ENCODE measurements at regions not wholly inside any gene's neighbourhood (a gene's known extent, or its start where the extent isn't known, plus 50 kb on each side); places are given as distances from the start of the nearest gene placed in this dataset.

DNA sequence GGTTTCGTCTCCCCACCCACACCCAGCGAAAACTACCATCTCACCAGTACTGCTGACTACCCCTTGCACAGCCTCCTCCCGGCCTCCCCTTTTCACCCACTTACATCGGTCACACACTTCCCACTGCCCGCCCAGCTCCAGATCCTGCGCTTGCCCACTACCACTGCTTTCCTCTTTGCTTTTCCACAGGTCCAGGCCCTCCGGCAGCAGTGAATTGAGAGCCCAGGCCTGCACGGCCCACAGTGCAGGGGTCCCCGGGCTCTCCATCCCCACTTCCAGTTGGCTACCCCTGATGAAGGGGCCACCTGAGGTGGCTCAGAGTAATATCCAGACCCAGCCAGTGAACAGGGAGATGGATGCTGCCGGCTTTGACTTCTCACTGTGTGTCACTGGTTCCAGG, 120.2 kb upstream of the FSTL4 start:
- no peak for DNase-seq

DNA sequence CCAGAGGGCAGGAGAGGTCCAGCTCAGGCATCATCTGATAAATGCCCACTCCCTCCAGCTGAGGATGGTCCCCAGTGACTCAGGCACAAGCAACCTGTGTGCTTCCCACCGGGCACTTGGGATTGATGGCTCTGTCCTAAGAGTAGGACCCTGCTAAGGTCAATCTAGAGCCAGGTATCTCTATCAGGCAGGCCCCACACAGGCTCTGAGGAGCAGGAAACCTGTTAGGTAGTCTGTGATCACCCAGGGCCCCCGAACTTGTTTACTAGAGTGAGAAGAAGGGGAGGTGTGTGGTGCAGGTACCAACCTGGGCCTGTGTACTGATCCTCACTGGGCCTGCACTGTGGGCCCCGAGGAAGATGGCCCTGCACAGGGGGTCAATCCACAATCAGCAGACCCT, 119.6 kb upstream of the FSTL4 start:
- no peak for DNase-seq

DNA sequence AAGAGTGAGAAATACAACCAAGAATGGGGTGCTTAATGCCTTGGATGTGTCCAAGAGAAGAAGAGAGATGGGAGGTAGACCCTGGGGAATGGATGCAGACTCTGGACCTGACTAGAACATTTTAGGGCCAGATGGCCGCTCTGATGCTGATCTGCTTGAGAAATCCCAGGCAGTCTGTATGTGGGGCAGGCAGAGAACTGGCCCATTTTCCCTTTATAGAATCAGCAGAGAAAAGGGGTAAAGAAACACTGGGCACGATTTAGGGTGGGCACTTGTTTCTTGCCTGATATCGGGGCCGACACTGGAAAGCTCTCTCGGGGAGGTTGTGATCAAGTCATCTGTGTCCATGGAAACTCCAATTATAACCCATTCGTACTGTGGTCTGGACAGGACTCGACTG, 118.5 kb upstream of the FSTL4 start:
- DNase-seq = no peak

DNA sequence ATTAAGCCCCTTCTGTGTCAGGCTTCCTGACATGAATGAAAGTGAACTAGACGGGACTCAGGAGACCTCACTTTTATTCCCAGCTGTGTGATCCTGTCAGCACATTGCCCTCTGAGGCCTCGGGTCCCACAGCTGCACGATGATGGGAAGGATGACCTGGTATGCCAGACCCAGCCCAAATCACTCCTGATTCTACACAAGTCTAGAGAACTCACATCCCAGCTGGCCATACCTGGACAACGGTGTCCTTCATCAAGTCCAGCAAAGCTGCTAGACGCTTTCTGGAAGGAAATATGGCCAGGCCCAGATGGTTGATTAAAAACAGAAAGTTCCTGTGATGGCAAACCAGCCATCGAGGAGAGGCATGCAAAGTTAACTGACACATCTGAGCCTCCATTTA, 118.0 kb upstream of the FSTL4 start:
- no peak for DNase-seq

DNA sequence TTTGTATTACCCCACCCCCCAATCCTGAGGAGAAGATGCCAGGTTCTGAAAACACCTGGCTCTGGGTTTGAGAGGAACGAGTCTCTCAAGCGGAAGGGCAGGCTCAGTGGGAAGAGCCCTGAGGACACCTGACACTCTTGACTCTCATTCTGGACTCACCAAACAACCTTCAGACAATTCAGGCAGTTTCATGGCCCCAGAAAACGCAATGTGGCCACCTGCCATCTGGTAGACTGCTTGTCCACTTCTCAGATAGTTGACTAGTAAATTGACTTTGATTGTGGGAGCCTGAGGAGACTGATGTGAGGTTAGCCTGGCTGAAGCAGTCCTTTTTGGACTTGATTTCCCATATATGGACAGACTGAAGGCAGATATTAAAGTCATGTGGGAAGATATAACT, 117.5 kb upstream of the FSTL4 start:
- no peak for DNase-seq

DNA sequence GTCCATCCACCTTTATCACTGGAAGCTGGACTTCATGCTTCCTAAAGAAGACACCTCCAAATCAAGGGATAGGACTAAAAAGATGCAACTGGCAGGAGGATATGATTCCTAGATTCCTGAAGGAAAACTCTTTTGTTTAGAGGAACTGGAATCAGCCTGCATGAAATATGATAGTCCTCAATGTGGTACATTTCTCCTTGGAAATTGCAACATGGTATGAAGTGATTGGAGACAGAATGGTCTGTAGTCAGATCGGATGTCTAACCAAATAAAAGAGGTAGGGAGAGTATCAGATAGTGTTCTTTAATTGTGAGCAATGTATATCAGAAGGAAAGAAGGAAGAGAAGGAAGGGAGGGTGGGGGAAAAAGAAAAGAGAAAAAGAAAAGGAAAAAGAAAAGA, 116.1 kb upstream of the FSTL4 start:
- no peak for DNase-seq

DNA sequence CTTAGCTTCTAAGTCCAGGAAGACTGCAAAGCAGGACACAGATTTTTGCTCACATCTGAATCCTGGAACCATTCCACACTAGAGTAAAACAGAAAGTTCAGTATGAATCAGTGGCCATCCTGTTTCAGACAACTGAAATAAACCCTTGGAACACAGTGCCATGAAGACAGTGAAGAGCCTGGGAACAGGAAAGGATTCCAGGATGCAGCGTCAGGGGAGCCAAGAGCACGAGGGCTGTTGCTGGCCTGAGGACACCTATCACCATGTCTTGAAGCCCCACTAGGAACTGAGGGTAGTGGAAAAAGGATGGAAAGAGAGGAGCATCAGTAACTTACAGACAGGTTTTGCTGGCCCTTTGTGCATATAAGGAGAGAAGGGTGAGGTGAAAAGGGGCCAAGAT, 115.3 kb upstream of the FSTL4 start:
- no peak for DNase-seq

DNA sequence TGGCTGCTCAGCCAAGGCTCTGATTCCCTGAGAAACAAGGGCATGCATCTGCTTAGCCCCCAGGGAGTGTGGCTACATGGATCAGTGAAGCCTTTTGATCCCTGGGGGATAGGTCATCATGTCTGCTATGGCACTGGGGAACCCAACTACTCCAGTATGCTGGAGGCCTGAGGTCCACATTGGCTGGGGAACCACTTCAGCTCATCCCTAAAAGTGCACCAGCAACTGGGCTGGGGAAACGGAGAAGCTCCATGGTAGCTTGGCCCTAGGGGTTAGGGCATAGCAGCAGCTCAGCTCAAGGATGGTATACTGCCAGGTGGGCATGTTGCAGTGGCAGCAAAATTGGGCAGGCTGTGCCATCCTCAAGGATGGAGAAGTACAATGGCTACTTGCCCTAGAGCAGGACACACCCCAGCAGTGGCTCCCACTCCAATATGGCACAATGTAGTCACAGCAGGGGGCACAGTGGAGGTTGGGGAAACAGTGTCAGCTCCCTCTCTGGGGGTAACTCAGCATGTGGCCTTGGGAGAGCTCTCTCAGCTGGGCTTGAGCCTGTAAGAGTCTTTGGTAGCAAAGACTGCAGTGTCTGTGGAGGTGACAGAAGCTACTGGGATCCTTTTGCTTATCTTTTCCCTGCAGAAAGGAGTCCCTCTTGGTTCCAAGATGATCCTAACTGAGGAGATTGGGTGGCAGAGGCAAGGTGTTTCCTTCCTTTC, 111.5 kb upstream of the FSTL4 start:
- no peak for DNase-seq

DNA sequence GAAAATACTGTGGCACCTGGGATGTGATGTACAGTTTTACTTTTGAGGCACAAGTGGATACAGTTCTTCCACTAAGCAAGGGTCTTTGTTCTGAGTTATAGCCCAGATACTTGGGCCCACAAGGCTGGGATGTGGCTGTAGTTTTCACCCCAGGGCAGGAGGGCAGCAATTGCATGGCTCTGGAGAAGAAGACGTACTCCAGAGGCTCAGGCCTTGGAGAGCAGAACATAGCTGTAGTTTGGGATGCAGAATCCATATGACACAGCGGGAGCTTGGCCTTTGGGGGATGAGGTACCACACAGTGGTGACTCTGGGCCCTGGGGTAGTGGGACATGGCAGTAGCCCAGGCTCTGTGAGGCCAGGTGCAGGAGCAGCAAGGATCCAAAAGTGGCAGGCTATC, 110.8 kb upstream of the FSTL4 start:
- no peak for DNase-seq

DNA sequence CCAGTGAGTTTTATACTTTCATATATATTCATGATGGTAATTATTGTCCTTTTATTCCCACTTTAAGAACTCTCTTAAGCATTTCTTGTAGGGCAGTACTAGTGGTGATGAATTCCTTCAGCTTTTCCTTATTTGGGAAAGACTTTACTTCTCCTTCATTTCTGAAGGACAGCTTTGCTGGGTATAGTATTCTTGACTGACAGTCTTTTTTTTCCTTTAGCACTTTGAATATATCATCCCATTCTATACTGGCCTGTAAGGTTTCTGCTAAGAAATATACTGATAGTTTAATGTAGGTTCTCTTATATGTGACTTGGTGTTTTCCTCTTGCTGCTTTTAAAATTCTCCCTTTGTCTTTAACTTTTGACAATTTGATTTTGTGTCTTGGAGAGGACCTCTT, 109.0 kb upstream of the FSTL4 start:
- DNase-seq = no peak

DNA sequence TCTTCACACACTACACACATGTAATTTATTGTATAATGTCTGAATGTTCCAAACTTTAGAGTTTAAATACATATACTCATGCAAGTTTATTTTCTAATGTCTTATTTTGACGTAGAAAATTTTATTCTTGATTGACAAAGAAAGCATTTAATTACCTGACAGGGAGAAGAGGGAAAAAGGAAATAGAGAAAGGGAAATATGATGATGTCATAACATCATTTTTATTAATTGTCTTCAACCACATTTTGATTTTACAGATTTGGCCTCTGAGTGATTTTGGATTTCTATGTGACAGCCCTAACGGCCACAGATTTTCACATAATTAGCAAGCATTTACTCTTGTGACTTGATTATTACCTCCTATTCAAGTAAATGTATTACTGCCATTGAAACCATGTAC, 106.1 kb upstream of the FSTL4 start:
- DNase-seq = no peak

DNA sequence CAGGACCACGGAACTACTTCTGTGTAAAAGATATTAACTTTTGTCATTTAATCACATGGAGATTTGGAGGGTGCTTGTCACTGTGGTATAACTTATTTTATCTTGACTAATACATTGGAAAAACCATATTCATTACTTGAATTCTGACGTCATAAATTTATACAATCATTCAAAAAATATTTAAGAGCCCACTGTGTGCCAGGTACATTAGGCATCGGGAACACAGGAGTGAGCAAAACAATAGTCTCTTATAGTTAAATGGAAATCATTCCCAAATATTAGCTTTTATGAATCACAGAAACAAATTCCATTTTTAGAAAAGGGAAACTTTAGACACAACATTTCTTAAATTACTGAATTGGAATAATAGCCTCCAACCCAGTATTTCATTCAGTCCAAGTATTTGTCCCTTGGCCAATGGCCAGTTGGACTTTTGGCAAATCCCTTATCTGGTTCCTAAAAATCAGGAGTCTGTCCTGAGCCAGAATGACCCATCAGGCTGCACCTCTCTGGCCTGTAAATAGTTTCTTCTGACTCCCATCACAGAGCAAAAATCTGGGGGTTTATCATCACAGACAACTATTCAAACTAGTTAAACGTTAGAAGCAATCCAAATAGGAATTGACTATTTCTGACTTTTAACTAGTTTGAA, 104.3 kb upstream of the FSTL4 start:
- no peak for DNase-seq

DNA sequence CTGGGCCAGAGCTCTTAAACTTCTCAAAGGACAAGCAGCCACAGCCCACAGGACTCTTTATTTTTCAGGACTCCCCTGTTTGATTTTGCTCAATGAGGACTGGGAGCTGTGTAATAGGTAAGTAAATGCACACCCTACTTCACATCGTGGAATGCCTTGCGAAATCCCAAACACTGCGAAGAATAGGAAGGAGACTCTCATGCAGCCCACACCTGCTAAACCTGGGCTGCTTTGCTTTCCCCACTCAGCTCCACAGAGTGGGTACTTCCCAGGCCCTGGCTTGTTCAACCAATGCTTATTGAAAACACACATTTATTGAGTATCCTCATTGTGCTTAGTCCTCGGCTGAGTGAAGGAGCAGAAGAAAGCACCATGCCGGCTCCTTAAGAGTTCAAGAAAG, 103.3 kb upstream of the FSTL4 start:
- DNase-seq = no peak

DNA sequence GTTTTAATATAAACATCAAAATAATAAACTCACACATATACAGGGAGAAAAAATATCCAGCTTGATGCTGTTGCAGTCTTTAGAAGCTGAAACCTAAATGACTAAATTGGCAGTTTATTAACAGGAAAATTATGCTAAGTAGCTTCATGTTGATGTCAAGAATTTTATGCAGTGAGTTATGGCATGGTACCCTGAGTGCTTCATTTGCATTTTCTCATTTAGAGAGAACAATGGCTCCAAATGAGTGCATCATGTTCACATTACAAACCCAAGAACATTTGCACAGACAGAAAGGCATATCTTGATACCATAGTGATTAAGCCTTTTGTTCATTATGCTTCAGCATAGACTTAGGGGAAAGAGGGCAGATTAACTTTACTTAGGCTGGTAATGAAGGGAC, 102.9 kb upstream of the FSTL4 start:
- DNase-seq = no peak

DNA sequence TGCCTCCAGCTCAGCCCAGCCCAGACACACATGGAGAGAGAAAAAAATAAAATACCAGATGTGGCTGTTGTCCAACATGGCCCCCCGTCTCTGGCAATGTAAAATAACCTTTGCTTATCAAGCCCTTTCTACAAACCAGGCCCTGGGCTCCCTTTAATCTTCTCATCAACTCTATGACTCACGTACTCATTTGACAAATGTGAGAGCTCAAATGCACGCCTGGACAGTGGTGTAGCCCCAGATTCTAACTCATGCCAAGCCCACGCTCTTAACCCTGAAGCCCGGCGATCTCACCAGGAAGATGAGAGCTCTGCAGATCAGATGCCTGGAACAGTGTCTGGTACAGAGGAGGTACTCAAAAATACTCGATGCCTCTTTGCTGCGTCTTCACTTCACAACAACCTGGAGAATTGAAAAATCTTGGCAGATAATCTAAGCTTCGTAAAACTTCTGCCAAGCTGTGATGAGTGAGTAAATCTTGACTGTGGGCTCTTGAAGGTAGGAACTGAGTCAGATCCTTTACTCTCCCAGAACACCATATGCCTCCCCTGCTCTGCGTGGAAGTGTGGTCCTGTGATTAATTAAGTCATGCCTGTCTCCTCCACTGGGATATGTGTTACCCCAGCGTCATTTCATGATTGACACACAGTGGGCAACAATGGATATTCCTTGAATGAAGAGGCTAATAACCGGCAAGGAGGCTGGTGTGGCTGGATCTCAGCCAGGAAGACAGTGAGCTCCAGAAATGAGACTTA, 102.0 kb upstream of the FSTL4 start:
- no peak for DNase-seq

DNA sequence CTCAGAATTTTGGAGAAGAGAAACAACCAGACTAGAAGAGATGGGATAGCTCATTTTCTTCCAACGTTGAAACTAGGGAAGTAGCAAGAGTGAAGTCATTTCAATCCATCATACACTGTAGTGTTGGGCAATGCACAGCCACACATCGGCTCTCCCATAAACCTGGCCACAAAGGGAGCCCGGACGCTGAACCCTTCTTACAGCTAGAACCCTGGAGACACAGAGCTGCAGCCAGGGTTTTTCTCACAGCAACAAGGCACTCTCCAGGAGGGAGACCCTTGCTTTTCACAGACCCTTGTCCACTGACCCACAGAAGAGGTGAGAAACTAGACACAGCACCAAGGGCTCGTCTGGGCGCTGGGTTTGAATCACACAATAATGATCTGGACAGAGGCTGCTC, 101.4 kb upstream of the FSTL4 start:
- no peak for DNase-seq

DNA sequence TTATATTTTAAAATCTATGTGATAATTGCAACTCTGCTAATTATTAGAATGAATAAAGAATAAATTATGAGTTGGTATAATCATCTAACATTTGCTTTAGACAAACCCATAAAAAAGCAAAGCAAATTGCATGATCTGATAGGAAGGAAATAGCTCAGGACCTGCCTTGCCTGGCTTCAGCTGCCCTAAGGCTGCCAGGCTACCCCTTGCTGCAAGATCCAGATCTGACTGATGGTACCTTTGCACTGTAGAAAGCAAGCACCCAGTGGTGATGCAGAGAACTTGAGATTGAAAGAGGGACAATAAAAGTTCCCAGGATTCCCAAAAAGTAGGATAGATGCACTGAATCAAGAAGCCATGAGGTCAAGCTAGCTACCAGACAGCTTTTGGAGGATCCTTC, 100.9 kb upstream of the FSTL4 start:
- no peak for DNase-seq

DNA sequence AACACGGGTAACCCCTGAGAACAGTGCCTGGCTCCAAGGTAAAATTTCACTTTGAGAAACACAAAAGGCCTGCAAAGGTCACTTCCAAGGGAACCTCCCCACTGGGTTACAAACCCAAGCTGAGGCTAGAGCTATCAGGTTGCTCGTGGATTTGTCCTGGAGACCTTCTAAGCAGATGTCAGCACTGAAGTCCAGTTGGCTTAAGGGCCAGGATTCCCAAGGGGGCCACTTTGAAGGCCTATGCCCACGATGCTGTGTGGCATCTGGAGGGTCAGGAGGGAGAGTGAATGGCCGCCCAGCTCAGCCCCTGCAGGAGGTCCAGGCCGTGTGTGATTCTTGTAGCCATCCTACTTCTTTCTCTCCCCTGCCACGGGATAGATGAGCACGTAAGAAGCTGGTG, 100.2 kb upstream of the FSTL4 start:
- no peak for DNase-seq

DNA sequence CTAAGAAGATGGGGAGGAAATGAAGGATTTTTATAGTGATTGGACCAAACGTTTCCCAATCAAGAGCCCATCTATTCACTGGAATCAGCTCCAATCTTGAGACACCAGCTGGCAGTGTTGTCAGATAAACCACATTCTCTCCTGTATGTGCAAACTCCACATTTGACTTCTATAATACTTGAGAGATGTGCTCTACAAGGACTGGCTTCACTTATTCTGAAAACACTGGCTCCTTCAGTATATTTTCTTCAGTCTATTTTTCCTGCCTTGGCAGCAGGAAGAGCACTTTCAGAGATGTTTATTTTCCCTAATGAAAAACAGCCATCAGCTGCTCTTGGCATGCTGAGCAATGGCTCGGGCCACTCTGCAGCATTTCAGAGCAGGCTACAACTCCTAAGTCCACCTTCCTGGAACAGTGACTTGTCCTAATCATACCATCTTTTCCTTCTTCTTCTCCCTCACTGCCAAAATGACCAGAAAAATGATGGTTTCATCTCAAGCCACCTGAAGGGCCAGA, 96.9 kb upstream of the FSTL4 start:
- no peak for DNase-seq

DNA sequence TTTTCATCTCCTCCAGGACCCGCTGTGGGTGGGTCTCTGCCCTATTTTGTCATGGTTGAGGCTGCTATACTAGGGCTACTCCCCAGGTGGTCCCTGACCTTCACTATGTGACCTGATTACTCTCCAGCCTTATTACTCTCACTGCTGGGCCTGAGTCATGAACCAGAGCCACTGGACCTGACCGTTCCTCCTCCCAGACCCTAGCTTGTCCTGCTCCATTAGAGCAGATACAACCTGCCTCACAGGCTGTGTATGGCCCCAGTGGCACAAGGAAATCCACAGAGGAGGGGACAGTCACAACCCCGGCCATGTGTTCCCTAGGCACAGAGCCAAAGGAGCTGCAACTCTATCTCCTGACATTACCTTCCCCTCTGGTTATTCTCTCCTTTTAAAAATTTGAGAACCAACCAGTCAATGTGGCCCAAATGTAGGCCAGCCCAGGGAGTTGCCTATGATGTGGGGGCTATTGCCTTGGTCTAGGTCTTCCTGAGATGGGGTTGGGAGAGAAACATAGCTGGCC, 96.0 kb upstream of the FSTL4 start:
- no peak for DNase-seq

DNA sequence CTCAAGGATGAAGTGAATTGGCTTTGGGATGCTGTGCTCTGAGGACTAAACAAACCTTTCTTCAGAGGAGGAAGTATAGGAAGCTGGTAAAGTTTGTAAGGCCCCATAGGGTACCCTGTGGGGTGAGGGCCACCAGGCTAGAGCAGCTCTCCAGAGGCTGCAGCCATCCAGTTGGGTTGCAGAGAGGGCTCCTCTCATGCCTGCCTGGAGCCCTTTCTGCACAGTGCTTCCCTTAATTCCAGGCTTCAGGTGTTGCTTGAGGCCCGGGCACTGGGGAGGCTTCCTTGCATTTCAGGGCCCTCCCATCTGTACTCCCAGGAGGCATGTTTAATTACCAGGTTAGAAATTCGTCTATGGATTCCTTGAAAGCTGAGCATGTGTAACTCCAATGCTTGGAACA, 95.3 kb upstream of the FSTL4 start:
- no peak for DNase-seq

DNA sequence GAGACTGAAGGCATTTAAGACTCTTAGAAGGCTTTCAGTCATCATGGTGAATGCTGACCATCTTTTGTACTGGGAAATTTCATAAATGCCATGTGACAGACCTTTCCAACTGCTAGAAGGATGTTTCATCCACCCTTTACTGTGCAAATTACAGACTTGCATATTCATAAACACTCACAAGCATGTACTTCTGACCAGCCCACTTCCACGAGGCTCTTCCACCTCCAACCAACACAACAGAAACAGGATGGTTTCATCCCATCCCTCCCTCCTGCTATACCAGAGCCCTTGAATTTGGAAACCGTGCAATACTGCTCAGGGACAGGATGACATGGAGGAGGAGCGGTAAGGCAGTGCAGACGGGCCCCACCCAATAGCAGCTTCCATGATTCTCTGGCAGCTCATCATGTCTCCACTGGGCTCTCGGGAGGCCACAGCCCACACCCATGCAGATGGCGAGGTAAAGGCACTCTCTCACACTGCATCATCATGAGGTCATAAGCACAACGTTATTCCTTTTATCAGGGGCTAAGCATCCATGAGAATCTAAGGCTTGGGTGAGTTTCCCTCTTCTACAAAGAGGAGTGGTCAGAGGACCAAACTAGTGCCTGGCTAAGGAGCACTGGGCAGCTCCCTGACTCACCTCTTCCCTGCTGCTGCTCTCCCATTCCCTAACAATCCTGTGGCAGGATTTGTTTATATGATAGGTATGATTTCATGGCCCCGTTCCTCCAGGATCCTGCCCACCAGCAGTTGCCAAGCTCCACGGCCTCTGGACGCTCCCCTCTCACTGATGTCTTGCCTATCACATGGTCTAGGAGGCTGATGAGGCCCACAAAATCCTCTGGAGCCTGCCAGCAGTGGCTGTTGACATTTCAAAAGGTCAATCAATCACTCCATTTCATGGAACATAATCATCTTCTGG, 94.4 kb upstream of the FSTL4 start:
- no peak for DNase-seq

DNA sequence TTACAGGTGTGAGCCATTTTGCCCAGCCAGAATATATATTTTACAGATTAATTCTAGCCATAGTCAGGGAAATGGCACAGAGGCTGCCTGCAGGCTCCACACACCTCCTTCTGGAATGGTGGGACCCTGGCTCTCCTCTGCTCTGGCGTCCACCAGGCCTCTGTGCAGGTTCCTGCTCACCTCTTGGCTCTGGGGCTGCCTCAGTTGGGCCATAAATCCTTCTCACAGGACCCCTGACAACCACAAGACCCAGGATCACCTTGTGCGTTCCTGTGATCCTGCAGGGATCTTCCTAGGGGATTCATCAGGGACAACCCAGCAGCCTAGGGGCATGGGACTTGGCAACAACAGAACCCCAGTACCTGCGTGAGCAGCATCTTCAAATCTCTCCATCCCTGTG, 93.0 kb upstream of the FSTL4 start:
- DNase-seq = no peak

Measured in SHP77 (cell line).